GM12891 (cell line): ENCODE measurements at regions not wholly inside any gene's neighbourhood (a gene's known extent, or its start where the extent isn't known, plus 50 kb on each side); places are given as distances from the start of the nearest gene placed in this dataset.

Experiments
- DNase-seq: peaks from one replicate; pipeline ENCODE4 v3.0.0; 2011; ENCODE audit warnings: low spot score; ENCODE audit not compliant: insufficient read length
- FAIRE-seq: peaks from 2 replicates; lab custom pipeline; 2011; peaks lifted over from hg19 to GRCh38; lab: Jason Lieb, UNC
- PAX5 ChIP-seq: IDR thresholded peaks from 2 replicates; pipeline ENCODE4 v1.6.1; 2011; ENCODE audit warnings: low read length, moderate library complexity, mild to moderate bottlenecking; ENCODE audit not compliant: insufficient read depth, severe bottlenecking
- POLR2A ChIP-seq: IDR thresholded peaks from 2 replicates; pipeline ENCODE4 v1.6.1; 2011; ENCODE audit warnings: low read depth, low read length, control low read depth
- POLR2AphosphoS5 ChIP-seq: IDR thresholded peaks from 2 replicates; pipeline ENCODE4 v1.6.1; 2011; ENCODE audit warnings: low read depth, low read length, control low read depth
- POU2F2 ChIP-seq: IDR thresholded peaks from 2 replicates; pipeline ENCODE4 v1.6.1; 2011; ENCODE audit warnings: low read depth, mild to moderate bottlenecking, control low read depth, low read length, moderate library complexity
- SPI1 ChIP-seq: IDR thresholded peaks from 2 replicates; pipeline ENCODE4 v1.6.1; 2011; ENCODE audit warnings: low read depth, low read length, control low read depth
- TAF1 ChIP-seq: IDR thresholded peaks from 2 replicates; pipeline ENCODE4 v1.6.1; 2011; ENCODE audit warnings: low read depth, low read length, control low read depth

- FAIRE-seq (no peak), DNase-seq (no peak)
- no peak for TF ChIP-seq TAF1
- no peak for TF ChIP-seq PAX5
- no peak for TF ChIP-seq POLR2A
- TF ChIP-seq POU2F2: no peak
- no peak for TF ChIP-seq SPI1
- no peak for TF ChIP-seq POLR2AphosphoS5
These were observed 462.1 kb upstream of the ATP2B1 start for GRCh38 chr12:90170740-90171139.

DNA sequence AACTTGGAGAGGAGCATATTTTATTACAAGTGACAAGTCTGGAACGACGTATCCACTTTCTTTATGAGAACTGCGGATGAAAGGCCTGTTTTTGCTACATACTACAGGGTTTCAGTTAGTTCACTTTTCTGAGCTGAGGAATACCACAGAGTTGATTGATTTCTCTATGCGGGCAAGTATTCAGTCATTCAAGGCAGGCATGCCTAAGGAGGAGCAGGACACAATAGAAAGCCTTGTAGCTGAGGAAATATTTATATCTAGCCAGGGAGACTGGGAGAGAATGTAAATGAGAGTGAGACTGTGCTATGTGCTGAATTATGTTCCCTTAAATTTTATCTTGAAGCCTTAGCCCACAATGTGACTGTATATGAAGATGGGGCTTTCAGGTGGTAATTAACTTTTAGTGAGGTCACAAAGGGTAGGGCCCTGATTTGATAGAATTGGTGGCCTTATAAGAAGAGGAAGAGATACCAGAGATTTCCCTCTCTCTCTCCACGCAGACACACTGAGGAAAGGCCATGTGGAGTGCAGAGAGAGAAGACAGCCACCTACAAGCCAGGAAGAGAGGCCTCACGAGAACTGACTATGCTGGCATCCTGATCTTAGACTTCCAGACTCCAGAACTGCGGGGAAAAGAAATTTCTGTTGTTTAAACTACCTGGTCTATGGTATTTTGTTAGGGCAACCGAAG lies 459.0 kb upstream of the ATP2B1 start:
- FAIRE-seq (no peak), DNase-seq (no peak)
- TF ChIP-seq TAF1 (no peak), POU2F2 (no peak), POLR2A (no peak), PAX5 (no peak), SPI1 (no peak), POLR2AphosphoS5 (no peak)

DNA sequence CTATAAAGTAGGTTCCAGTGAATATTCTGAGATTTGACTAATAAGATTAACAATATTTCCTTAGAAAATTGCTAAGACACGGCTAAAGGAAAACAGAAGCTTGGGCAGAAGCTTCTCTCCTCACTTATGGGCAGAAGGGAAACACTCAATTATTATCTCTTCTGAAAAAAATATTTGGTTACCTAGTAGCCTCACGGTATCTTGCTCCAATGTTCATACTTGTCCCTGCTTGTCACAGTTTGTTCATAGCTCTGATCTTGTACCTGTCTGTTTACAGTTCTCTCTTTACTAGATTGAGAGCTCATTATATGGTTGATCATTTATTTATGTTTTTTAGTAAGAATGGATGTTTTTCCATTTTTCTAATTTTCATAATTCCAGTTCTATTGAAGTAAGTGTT lies 458.0 kb upstream of the ATP2B1 start:
- FAIRE-seq (no peak), DNase-seq (no peak)
- TF ChIP-seq POLR2AphosphoS5 (no peak), POU2F2 (no peak), SPI1 (no peak), PAX5 (no peak), POLR2A (no peak)

GRCh38 chr12:90166012-90166411 lies 457.4 kb upstream of the ATP2B1 start:
- TF ChIP-seq POU2F2 (no peak), SPI1 (no peak), PAX5 (no peak), TAF1 (no peak), POLR2A (no peak), POLR2AphosphoS5 (no peak)
- DNase-seq (no peak), FAIRE-seq (no peak)

DNA sequence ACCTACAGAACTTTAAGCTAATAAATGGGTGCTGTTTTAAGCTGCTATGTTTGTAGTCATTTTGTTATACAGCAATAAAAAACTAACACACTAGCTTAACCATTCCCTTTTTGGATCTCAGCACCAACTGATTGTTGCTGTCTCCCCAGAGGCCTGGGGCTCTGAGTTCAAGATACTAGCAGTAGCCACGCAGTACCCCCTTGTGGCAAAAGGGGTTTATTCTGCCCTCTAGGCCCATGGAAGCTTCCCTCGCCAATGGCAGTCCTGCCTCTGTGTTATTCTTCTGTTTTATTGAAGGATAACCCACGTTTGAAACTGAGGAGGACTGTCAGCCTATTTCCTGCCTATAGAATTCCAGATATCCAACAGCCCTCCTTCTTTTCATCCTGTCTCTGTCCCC lies 455.3 kb upstream of the ATP2B1 start:
- FAIRE-seq: no peak
- TF ChIP-seq POU2F2: no peak
- TF ChIP-seq PAX5: no peak
- no peak for TF ChIP-seq SPI1
- no peak for TF ChIP-seq POLR2AphosphoS5
- TF ChIP-seq TAF1: no peak
- no peak for TF ChIP-seq POLR2A
- DNase-seq: no peak

- FAIRE-seq (no peak), DNase-seq (no peak)
- TF ChIP-seq TAF1 (no peak), SPI1 (no peak), PAX5 (no peak), POU2F2 (no peak), POLR2AphosphoS5 (no peak), POLR2A (no peak)
These were observed 445.2 kb upstream of the ATP2B1 start for GRCh38 chr12:90153827-90154226.

DNA sequence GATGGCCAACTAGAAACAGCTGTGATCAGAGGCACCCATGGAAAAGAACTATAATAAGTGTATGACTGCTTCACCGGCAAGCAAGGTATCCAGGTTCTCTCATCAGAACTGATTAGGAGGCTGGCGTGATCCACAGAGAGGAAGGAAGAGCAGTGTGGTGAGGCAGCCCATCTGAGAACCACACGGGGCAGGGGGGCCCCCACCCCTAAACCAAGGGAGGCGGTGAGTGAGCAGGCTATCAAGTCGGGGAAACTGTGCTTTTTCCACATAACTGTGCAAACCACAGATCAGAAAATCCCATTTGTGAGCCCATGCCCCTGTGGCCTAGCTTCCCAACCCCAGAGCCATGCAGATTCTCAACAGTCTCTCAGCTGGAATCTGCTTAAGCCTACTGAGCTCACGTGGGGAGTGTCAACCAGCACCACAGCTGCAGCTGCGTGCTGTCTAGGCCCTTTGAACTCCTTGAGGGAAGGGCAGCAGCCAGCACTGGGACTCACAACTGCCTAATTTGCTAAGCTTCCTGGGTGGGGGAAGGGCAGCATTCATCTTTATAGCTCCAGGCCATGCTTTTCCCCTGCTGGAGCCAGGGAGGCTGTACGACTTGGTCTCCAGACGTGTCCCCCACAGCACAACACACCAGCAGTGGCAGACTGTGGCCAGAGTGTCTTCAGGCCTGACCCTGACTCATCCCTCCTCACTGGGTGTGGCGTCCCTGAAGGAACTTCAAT lies 444.4 kb upstream of the ATP2B1 start:
- no peak for TF ChIP-seq POLR2AphosphoS5
- no peak for TF ChIP-seq TAF1
- TF ChIP-seq POU2F2: no peak
- TF ChIP-seq SPI1: no peak
- TF ChIP-seq POLR2A: no peak
- no peak for TF ChIP-seq PAX5
- FAIRE-seq (no peak), DNase-seq (no peak)

DNA sequence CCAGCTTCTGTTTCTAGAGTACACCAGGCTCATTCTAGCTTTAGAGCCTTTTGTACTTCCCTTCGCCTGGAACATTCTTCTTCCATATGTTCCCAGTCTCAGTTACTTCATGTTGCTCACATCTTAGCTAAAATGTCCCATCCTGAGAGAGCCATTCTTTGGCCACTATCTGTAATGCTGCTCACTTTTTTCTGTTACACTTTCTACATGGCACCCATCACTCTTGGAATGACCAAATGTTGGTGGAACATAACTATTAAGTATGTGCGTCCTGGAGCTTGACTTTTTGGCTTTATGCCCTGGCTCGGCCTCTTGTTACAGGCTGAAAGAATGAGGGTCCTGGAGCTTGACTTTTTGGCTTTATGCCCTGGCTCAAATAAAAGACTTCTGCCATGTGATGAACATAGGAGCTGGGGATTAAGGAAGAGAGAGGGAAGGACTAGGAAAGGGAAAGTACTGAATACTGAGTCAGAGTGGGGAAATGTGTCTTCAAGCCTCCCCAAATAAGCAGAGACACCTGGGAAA lies 442.9 kb upstream of the ATP2B1 start:
- TF ChIP-seq PAX5: no peak
- TF ChIP-seq POLR2A: no peak
- no peak for TF ChIP-seq SPI1
- no peak for TF ChIP-seq POU2F2
- TF ChIP-seq POLR2AphosphoS5: no peak
- no peak for TF ChIP-seq TAF1
- FAIRE-seq (no peak), DNase-seq (no peak)

DNA sequence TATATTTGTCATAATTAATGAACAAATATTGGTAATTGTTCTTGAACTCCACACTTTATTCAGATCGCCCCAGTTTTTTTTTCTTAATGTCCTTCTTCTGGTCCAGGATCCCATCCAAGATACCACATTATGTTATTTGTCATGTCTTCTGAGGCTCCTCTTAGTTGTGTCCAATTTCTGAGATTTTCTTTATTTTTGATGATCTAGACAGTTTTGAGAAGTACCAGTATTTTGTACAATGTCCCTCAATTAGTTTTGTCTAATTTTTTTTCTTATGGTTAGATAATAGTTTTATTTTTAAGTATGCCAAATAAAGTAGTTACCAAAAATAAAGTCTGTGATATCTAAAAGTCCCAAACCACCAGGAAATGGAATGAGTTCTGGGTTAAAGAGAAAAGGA lies 440.8 kb upstream of the ATP2B1 start:
- DNase-seq: no peak
- FAIRE-seq: no peak
- TF ChIP-seq POLR2AphosphoS5 (no peak), POLR2A (no peak), TAF1 (no peak), SPI1 (no peak), POU2F2 (no peak), PAX5 (no peak)
